ENCODE measurements at regions not wholly inside any gene's neighbourhood (a gene's known extent, or its start where the extent isn't known, plus 50 kb on each side); places are given as distances from the start of the nearest gene placed in this dataset.

DNA sequence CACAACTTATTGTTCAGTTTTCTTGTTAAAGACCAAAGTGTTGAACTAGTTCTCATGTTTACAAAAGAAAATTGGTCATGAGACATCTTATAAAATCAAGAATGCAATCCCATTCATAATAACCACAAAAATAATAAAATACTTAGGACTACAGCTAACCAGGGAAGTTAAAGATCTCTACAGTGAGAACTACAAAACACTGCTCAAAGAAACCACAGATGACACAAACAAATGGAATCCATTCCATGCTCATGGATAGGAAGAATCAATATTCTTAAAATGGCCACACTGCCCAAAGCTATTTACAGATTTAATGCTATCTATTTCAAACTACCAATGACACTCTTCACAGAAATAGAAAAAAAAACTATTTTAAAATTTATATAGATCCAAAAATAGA lies 1354.8 kb upstream of the CDH2 start:
- TF ChIP-seq CTCF (IDR thresholded peaks at IDR 0.05) = no peak
- no peak for TF ChIP-seq EZH2 (IDR thresholded peaks at IDR 0.05; ENCODE audit: borderline replicate concordance, insufficient read depth, low read depth, low read length, poor library complexity, severe bottlenecking)

All from B cell (primary cell).